ENCODE measurements at regions not wholly inside any gene's neighbourhood (a gene's known extent, or its start where the extent isn't known, plus 50 kb on each side); places are given as distances from the start of the nearest gene placed in this dataset.
A peak's percentile ranks its signal among the peaks of the same experiment; 100 is the strongest.
"Not testable (repeated sequence)": the region's sequence is repeated elsewhere in the genome, so short reads cannot be mapped to it uniquely, and the experiment has no call there.

DNA sequence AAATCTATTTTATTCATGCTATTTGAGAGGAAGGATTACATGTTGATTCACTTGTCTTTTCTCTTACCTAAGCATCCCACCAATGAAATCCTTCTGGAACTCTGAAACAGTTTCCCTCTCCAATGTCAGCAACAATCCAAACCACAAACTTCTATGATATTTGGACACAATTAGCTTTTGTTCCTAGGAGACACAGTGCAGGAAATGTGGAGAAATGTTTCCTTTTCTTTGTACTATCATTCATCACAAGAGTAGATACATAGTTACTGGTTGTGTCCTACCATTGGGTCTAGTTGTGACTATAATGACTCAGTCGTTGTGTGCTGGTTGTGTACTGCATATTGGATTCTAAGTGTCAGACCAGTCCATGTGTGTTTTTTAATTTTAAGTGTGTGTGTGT is 156.8 kb upstream of the MAGI2 start:
- Histone ChIP-seq H3K9me3 (replicated peaks; ENCODE audit: control insufficient read depth, low read depth, low read length) (no peaks in the 10 kb centered on the region), H3K27me3 (ENCODE audit: control insufficient read depth, insufficient read depth, low read length) (no peaks in the 10 kb centered on the region), H3K4me3 (ENCODE audit: low read length) (no peak overlapping the region), H3K4me1 (ENCODE audit: control insufficient read depth, insufficient read depth, low read length) (no peaks in the 10 kb centered on the region), H3K36me3 (ENCODE audit: control insufficient read depth, insufficient read depth, low read length) (no peaks in the 10 kb centered on the region), H3K27ac (ENCODE audit: low read length) (no peak overlapping the region)
- no CpG with 5 or more reads among the region's 1 CpG for WGBS (ENCODE audit: insufficient coverage)
- DNase-seq, result peak; percentile 57

DNA sequence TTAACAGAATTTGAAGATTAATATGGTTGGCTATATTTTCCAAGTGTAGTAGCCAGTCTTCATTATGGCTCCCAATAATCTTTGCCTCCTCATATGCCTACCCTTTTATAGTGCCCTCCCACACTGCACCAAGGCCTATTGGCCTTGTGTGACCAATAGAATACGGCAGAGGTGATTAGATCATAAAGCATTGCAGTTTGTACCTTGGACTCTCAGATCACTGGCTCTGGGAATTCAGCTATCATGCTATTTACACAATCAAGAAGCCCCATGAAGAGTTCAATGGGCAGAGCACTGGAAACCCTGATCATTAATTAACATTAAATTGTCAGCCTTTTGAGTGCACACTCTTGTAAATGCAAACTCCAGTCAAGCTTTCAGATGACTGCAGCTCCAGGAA is 154.5 kb upstream of the MAGI2 start:
- Histone ChIP-seq H3K27me3 (ENCODE audit: control insufficient read depth, insufficient read depth, low read length) (no peaks in the 10 kb centered on the region), H3K36me3 (ENCODE audit: control insufficient read depth, insufficient read depth, low read length) (no peaks in the 10 kb centered on the region), H3K27ac (ENCODE audit: low read length) (no peak overlapping the region), H3K4me1 (ENCODE audit: control insufficient read depth, insufficient read depth, low read length) (no peaks in the 10 kb centered on the region), H3K4me3 (ENCODE audit: low read length) (no peak overlapping the region), H3K9me3 (replicated peaks; ENCODE audit: control insufficient read depth, low read depth, low read length) (no peaks in the 10 kb centered on the region)
- no peak for DNase-seq
- no CpG with 5 or more reads among the region's 1 CpG for WGBS (ENCODE audit: insufficient coverage)

DNA sequence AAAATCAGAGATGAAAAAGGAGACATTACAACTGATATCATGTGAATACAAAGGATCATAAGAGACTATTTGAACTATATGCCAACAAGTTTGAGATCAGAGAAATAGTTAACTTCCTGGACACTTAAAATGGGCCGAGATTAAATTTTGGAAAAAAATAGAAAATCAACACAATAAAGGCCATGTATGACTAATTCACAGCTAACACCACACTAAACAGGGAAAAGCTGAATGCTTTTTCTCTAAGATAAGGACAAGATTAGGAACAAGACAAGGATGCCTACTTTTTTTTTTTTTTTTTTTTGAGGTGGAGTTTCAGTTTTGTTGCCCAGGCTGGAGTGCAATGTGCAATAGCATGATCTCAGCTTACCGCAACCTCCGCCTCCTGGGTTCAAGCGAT is 151.4 kb upstream of the MAGI2 start:
- H3K36me3 ChIP-seq (ENCODE audit: control insufficient read depth, insufficient read depth, low read length), result no peaks in the 10 kb centered on the region

GRCh38 chr7:79598351-79598750 is 144.9 kb upstream of the MAGI2 start:
- H3K4me3 ChIP-seq (ENCODE audit: low read length), result no peak overlapping the region
- no peaks in the 10 kb centered on the region for H3K4me1 ChIP-seq (ENCODE audit: control insufficient read depth, insufficient read depth, low read length)
- no CpG with 5 or more reads among the region's 3 CpGs for WGBS (ENCODE audit: insufficient coverage)
- no peak overlapping the region for H3K27ac ChIP-seq (ENCODE audit: low read length)
- no peaks in the 10 kb centered on the region for H3K36me3 ChIP-seq (ENCODE audit: control insufficient read depth, insufficient read depth, low read length)
- no peak for DNase-seq
- H3K9me3 ChIP-seq (replicated peaks; ENCODE audit: control insufficient read depth, low read depth, low read length), result no peaks in the 10 kb centered on the region
- no peaks in the 10 kb centered on the region for H3K27me3 ChIP-seq (ENCODE audit: control insufficient read depth, insufficient read depth, low read length)

More for the DNA sequence above, 151.4 kb upstream of the MAGI2 start:
- no peak for DNase-seq
- H3K27me3 ChIP-seq (ENCODE audit: control insufficient read depth, insufficient read depth, low read length), result no peaks in the 10 kb centered on the region
- no peaks in the 10 kb centered on the region for H3K4me1 ChIP-seq (ENCODE audit: control insufficient read depth, insufficient read depth, low read length)
- no peaks in the 10 kb centered on the region for H3K9me3 ChIP-seq (replicated peaks; ENCODE audit: control insufficient read depth, low read depth, low read length)
- no peak overlapping the region for H3K27ac ChIP-seq (ENCODE audit: low read length)
- H3K4me3 ChIP-seq (ENCODE audit: low read length), result no peak overlapping the region
- WGBS (ENCODE audit: insufficient coverage), result no CpG with 5 or more reads among the region's 4 CpGs

- DNase-seq; H3K4me3 ChIP-seq (ENCODE audit: low read length); H3K36me3 ChIP-seq (ENCODE audit: control insufficient read depth, insufficient read depth, low read length); H3K27me3 ChIP-seq (ENCODE audit: control insufficient read depth, insufficient read depth, low read length); H3K4me1 ChIP-seq (ENCODE audit: control insufficient read depth, insufficient read depth, low read length); H3K27ac ChIP-seq (ENCODE audit: low read length); H3K9me3 ChIP-seq (replicated peaks; ENCODE audit: control insufficient read depth, low read depth, low read length): not testable (repeated sequence)
- 20% methylated on average over 1 of the region's 5 CpGs for WGBS (ENCODE audit: insufficient coverage)
Measured at GRCh38 chr7:79594671-79595070, 141.2 kb upstream of the MAGI2 start.

DNA sequence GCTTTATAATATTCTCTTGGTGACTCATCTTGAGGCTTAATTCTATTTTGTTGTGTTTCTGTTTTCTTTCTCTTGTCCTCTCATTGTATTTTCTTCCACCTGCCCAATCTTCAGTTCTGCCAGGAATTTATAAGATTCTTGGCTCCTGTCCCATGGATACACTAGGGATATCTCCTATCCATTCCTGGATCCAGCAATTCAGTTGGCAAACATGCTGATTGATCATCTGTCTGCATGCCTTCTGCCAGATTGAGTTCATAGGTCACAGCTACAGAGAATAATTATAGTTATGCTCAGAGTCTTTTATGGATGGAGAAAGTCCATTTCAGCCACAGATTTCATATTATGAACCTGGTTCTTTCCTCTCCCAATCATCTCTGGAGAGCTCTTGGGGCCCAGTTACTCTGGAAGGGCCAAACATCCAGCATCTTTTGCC is 140.4 kb upstream of the MAGI2 start:
- Histone ChIP-seq H3K36me3 (ENCODE audit: control insufficient read depth, insufficient read depth, low read length) (no peaks in the 10 kb centered on the region), H3K27ac (ENCODE audit: low read length) (no peak overlapping the region), H3K4me1 (ENCODE audit: control insufficient read depth, insufficient read depth, low read length) (no peaks in the 10 kb centered on the region), H3K27me3 (ENCODE audit: control insufficient read depth, insufficient read depth, low read length) (no peaks in the 10 kb centered on the region), H3K4me3 (ENCODE audit: low read length) (no peak overlapping the region), H3K9me3 (replicated peaks; ENCODE audit: control insufficient read depth, low read depth, low read length) (no peaks in the 10 kb centered on the region)
- peak; percentile 93 for DNase-seq

- no peak overlapping the region for H3K27ac ChIP-seq (ENCODE audit: low read length)
- H3K4me1 ChIP-seq (ENCODE audit: control insufficient read depth, insufficient read depth, low read length), result no peaks in the 10 kb centered on the region
- no peaks in the 10 kb centered on the region for H3K9me3 ChIP-seq (replicated peaks; ENCODE audit: control insufficient read depth, low read depth, low read length)
- no peak for DNase-seq
- H3K36me3 ChIP-seq (ENCODE audit: control insufficient read depth, insufficient read depth, low read length), result no peaks in the 10 kb centered on the region
- no peaks in the 10 kb centered on the region for H3K27me3 ChIP-seq (ENCODE audit: control insufficient read depth, insufficient read depth, low read length)
- no peak overlapping the region for H3K4me3 ChIP-seq (ENCODE audit: low read length)
Measured at GRCh38 chr7:79590916-79591623, 137.6 kb upstream of the MAGI2 start.

GRCh38 chr7:79590391-79590790 is 136.9 kb upstream of the MAGI2 start:
- WGBS (ENCODE audit: insufficient coverage), result no CpG with 5 or more reads among the region's 1 CpG
- H3K4me3 ChIP-seq (ENCODE audit: low read length), result no peak overlapping the region
- no peak for DNase-seq
- H3K4me1 ChIP-seq (ENCODE audit: control insufficient read depth, insufficient read depth, low read length), result no peaks in the 10 kb centered on the region
- H3K27ac ChIP-seq (ENCODE audit: low read length), result no peak overlapping the region
- H3K27me3 ChIP-seq (ENCODE audit: control insufficient read depth, insufficient read depth, low read length), result no peaks in the 10 kb centered on the region
- no peaks in the 10 kb centered on the region for H3K36me3 ChIP-seq (ENCODE audit: control insufficient read depth, insufficient read depth, low read length)
- no peaks in the 10 kb centered on the region for H3K9me3 ChIP-seq (replicated peaks; ENCODE audit: control insufficient read depth, low read depth, low read length)

DNA sequence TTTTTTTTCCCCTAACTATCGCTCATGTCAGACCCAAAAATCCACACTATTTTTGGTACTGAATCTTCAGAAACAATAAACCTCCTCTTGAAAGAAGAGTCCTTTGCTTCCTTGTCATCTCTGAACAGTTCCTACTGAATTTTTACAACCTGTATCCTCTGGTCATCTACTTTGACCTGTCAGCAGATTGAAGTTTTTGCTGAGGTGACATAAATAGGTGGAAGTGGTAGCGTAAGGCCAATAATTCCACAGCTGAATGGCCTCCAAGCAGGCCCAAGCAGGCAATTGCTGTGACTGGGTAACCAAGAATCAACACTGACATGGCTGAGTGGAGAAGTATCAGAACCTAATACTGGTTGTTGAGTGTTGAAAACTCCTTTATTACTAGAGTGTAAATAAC is 117.4 kb upstream of the MAGI2 start:
- WGBS (ENCODE audit: insufficient coverage), result 0% methylated on average over 1 of the region's 2 CpGs

DNA sequence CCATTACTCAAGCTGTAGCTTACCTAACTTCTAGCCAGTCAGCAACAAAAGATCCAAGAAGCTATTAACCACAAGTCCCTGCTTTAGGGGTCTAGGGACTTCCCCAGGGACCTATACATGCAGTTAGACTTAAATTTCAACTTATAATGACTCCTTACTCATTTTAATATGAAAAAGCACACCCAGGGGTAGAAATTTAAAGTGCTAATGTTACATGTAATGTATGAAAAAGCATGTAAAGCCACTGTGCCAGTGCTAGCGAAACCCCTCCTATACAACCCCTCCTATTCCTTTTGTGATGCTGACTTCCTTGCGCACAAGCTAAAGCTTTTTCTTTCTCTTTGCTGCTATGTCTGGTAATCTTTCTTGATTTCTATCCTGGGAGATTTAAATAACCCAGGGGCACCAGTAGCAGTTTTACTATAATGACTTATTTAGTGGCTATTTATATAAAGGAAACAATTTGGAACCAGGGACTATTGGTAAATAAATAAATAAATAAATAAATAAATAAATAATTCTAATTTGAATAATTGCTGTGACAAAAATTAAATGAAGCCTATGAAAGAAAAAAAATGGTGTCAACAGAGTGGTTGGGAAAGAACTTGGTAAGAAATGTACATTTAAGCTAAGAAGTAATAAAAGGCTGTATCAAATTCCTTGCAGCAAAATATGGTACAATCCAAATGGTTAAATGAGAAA is 110.5 kb upstream of the MAGI2 start:
- no peak for DNase-seq
- no CpG with 5 or more reads among the region's 2 CpGs for WGBS (ENCODE audit: insufficient coverage)
- H3K27me3 ChIP-seq (ENCODE audit: control insufficient read depth, insufficient read depth, low read length), result no peaks in the 10 kb centered on the region
- H3K27ac ChIP-seq (ENCODE audit: low read length), result no peak overlapping the region
- H3K4me1 ChIP-seq (ENCODE audit: control insufficient read depth, insufficient read depth, low read length), result no peaks in the 10 kb centered on the region
- no peak overlapping the region for H3K4me3 ChIP-seq (ENCODE audit: low read length)
- H3K9me3 ChIP-seq (replicated peaks; ENCODE audit: control insufficient read depth, low read depth, low read length), result no peaks in the 10 kb centered on the region
- H3K36me3 ChIP-seq (ENCODE audit: control insufficient read depth, insufficient read depth, low read length), result no peaks in the 10 kb centered on the region

More for the DNA sequence above, 117.4 kb upstream of the MAGI2 start:
- Histone ChIP-seq H3K27ac (ENCODE audit: low read length) (no peak overlapping the region), H3K27me3 (ENCODE audit: control insufficient read depth, insufficient read depth, low read length) (no peaks in the 10 kb centered on the region), H3K36me3 (ENCODE audit: control insufficient read depth, insufficient read depth, low read length) (no peaks in the 10 kb centered on the region), H3K9me3 (replicated peaks; ENCODE audit: control insufficient read depth, low read depth, low read length) (no peaks in the 10 kb centered on the region), H3K4me1 (ENCODE audit: control insufficient read depth, insufficient read depth, low read length) (no peaks in the 10 kb centered on the region), H3K4me3 (ENCODE audit: low read length) (no peak overlapping the region)
- no peak for DNase-seq

All from muscle of leg (tissue), 3 donors.